Eye (tissue), 1 donor: ENCODE measurements at regions not wholly inside any gene's neighbourhood (a gene's known extent, or its start where the extent isn't known, plus 50 kb on each side); places are given as distances from the start of the nearest gene placed in this dataset.

ENCODE experiments used
- DNase-seq: peaks from one replicate; pipeline ENCODE4 v3.0.0-alpha.2; 2015

GRCh38 chr6:126529637-126530362 is 189.9 kb downstream of the CENPW start:
- DNase-seq = no peak

GRCh38 chr6:126530775-126531174 is 190.9 kb downstream of the CENPW start:
- DNase-seq = no peak

- no peak for DNase-seq
These were observed 191.4 kb downstream of the CENPW start for GRCh38 chr6:126531286-126531685.

GRCh38 chr6:126531840-126532239 is 191.9 kb downstream of the CENPW start:
- no peak for DNase-seq

GRCh38 chr6:126534401-126534800 is 194.5 kb downstream of the CENPW start:
- no peak for DNase-seq

- peak; percentile 8 for DNase-seq
These were observed 195.2 kb downstream of the CENPW start for GRCh38 chr6:126535138-126535537.

- peak; percentile 10 for DNase-seq
These were observed 195.7 kb downstream of the CENPW start for GRCh38 chr6:126535595-126535994.

- DNase-seq = no peak
These were observed 197.3 kb downstream of the CENPW start for GRCh38 chr6:126537061-126537816.

GRCh38 chr6:126539022-126539421 is 199.1 kb downstream of the CENPW start:
- DNase-seq = no peak

- no peak for DNase-seq
These were observed 200.2 kb downstream of the CENPW start for GRCh38 chr6:126540161-126540560.

GRCh38 chr6:126541806-126542491 is 202.0 kb downstream of the CENPW start:
- DNase-seq = no peak

- DNase-seq = no peak
These were observed 206.7 kb downstream of the CENPW start for GRCh38 chr6:126546541-126547120.

- no peak for DNase-seq
These were observed 208.4 kb downstream of the CENPW start for GRCh38 chr6:126548300-126548699.

GRCh38 chr6:126550323-126550722 is 210.4 kb downstream of the CENPW start:
- DNase-seq = no peak

GRCh38 chr6:126551832-126552231 is 211.9 kb downstream of the CENPW start:
- no peak for DNase-seq

GRCh38 chr6:126553854-126554253 is 213.9 kb downstream of the CENPW start:
- no peak for DNase-seq

- DNase-seq = no peak
These were observed 230.6 kb downstream of the CENPW start for GRCh38 chr6:126570507-126570906.

GRCh38 chr6:126574301-126574700 is 234.4 kb downstream of the CENPW start:
- no peak for DNase-seq

- DNase-seq = no peak
These were observed 241.4 kb downstream of the CENPW start for GRCh38 chr6:126581316-126581715.

- no peak for DNase-seq
These were observed 260.5 kb downstream of the CENPW start for GRCh38 chr6:126600258-126600916.

GRCh38 chr6:126603410-126603809 is 263.5 kb downstream of the CENPW start:
- DNase-seq = no peak

- DNase-seq = no peak
These were observed 265.2 kb downstream of the CENPW start for GRCh38 chr6:126605089-126605488.

- DNase-seq = no peak
These were observed 267.4 kb downstream of the CENPW start for GRCh38 chr6:126607289-126607688.
